ENCODE measurements at regions not wholly inside any gene's neighbourhood (a gene's known extent, or its start where the extent isn't known, plus 50 kb on each side); places are given as distances from the start of the nearest gene placed in this dataset.
A peak's percentile ranks its signal among the peaks of the same experiment; 100 is the strongest.

DNA sequence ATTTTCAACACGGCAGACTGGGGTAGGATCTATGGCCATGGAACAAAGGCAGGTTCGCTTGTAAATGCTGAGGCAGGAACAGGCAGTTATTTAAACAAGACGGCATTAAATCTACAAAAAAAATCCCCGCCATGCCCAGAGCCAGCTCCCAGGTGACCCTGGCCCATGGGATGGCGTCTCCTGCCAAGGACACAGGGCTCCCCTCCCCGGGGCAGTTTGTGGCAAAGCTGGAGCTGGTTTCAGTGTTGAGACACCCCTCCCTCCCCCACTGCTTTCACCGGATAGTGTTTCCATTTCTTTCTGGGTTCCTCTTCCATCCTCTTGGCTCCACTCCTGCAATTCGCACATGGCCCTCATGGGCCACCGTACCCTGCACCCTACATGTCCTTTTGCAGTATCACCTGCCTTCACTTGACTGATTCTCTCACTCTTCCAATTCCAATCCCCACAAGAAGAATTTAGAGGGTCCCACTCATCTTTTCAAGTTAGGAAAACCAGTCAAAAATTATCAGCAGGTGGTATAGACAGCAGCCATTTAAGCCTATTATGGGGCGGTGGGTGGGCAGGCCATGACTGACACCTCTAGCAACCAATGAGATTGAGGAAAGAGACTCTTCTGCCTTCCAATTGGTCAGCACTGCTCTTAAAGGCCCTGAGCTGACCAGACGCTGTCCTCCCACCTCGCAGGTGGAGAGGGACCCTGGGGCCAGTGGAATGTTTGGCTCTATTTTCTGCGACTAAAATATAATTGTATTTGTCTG lies 52.0 kb downstream of the OLIG1 start:
- ATAC-seq (no peak), DNase-seq (no peak)
- no peaks in the 10 kb centered on the region for H3K27me3 Mint-ChIP-seq (ENCODE audit: low read depth)
- H3K4me3 Mint-ChIP-seq = no peak overlapping the region
- peaks cover 4% of the 10 kb centered on the region for H3K4me1 Mint-ChIP-seq (ENCODE audit: low read depth)
- H3K36me3 Mint-ChIP-seq (ENCODE audit: insufficient read depth) = no peaks in the 10 kb centered on the region
- H3K9me3 Mint-ChIP-seq = no peaks in the 10 kb centered on the region

- Mint-ChIP-seq H3K27me3 (ENCODE audit: low read depth) (peaks cover 2% of the 10 kb centered on the region), H3K9me3 (no peaks in the 10 kb centered on the region), H3K4me1 (ENCODE audit: low read depth) (peaks cover 7% of the 10 kb centered on the region), H3K36me3 (ENCODE audit: insufficient read depth) (no peaks in the 10 kb centered on the region), H3K4me3 (no peak overlapping the region)
- no peak for ATAC-seq
- no peak for DNase-seq
Measured at GRCh38 chr21:33122507-33122906, 52.6 kb downstream of the OLIG1 start.

DNA sequence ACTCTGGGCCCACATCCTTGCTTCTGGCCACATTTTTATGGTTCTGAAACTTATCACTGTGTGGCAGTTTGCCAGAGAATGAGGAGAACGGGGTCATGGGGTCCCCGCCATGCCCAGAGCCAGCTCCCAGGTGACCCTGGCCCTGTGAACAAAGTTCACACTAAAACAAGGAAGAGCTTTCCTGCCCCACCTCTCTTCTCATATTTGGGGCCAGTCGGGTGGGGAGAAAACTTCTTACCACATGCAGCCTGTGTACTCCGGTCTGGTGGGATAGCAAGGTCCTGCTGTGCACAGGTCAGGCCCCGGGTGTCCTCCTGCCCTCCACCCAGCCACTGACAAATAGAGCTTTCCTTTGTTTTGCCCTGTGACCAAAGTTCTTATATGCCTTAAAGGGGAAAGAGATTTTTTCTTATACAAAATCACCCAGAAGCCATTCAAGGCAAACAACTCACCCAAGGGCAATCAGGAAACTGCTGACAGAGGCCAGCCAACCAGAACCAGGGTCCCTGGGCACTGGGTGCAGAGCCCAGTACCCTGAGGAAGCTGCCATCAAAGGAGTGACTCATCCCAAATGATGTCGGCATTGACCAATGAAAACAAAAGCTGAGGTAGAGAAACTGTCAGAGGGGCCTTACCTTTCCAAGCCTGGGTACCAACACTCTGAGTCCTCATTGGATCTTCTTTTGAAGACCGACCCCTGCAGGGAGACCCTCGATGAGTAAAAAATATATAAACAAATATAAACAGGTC lies 53.6 kb downstream of the OLIG1 start:
- ATAC-seq (no peak), DNase-seq (no peak)
- no peaks in the 10 kb centered on the region for H3K9me3 Mint-ChIP-seq
- H3K36me3 Mint-ChIP-seq (ENCODE audit: insufficient read depth) = no peaks in the 10 kb centered on the region
- peaks cover 4% of the 10 kb centered on the region for H3K4me1 Mint-ChIP-seq (ENCODE audit: low read depth)
- peaks cover 8% of the 10 kb centered on the region for H3K27me3 Mint-ChIP-seq (ENCODE audit: low read depth)
- H3K4me3 Mint-ChIP-seq = no peak overlapping the region

DNA sequence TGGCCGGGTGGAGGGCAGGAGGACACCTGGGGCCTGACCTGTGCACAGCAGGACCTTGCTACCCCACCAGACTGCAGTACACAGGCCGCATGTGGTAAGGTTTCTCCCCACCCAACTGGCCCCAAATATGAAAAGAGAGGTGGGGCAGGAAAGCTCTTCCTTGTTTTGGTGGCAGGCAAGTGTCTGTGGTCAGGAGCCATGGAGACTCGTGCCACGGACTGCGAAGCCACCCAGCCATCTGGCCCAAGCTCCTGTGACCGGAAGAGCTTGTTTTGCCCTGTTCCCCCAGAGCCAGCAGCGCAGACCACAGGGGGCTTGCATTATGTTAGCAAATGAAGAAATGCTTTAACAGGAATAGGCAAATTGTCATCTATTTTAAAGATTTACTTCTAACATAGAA lies 54.9 kb downstream of the OLIG1 start:
- H3K4me1 Mint-ChIP-seq (ENCODE audit: low read depth) = peaks cover 4% of the 10 kb centered on the region
- DNase-seq = no peak

GRCh38 chr21:33125680-33126375 lies 55.9 kb downstream of the OLIG1 start:
- no peak for ATAC-seq
- Mint-ChIP-seq H3K9me3 (no peaks in the 10 kb centered on the region), H3K36me3 (ENCODE audit: insufficient read depth) (no peaks in the 10 kb centered on the region), H3K4me3 (no peak overlapping the region), H3K27me3 (ENCODE audit: low read depth) (peaks cover 21% of the 10 kb centered on the region), H3K4me1 (ENCODE audit: low read depth) (peaks cover 4% of the 10 kb centered on the region)
- DNase-seq = no peak

More for the DNA sequence above, 54.9 kb downstream of the OLIG1 start:
- Mint-ChIP-seq H3K9me3 (no peaks in the 10 kb centered on the region), H3K27me3 (ENCODE audit: low read depth) (peaks cover 16% of the 10 kb centered on the region), H3K36me3 (ENCODE audit: insufficient read depth) (no peaks in the 10 kb centered on the region), H3K4me3 (no peak overlapping the region)
- no peak for ATAC-seq

DNA sequence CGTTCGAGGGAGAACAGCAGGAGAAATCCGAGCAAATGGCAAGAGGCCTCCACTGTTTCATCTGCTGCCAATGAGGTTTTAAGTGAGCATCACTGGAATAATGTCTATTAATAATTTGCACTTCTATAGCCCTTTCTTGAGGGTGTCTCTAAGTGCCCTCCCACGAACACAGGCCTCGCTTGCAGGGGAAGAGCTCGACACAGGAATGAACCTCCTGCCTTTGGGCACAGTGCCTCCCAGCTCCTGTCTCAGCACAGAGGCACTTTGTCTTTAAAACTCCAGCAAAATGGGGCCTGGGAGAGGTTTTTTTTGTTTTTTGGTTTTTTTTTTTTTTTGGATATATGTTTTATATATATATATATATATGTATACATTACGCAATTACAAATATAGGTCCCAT lies 56.6 kb downstream of the OLIG1 start:
- H3K4me3 Mint-ChIP-seq = no peak overlapping the region
- H3K27me3 Mint-ChIP-seq (ENCODE audit: low read depth) = peaks cover 25% of the 10 kb centered on the region
- H3K9me3 Mint-ChIP-seq = no peaks in the 10 kb centered on the region
- no peak for DNase-seq
- no peak for ATAC-seq
- H3K4me1 Mint-ChIP-seq (ENCODE audit: low read depth) = peaks cover 4% of the 10 kb centered on the region
- no peaks in the 10 kb centered on the region for H3K36me3 Mint-ChIP-seq (ENCODE audit: insufficient read depth)

DNA sequence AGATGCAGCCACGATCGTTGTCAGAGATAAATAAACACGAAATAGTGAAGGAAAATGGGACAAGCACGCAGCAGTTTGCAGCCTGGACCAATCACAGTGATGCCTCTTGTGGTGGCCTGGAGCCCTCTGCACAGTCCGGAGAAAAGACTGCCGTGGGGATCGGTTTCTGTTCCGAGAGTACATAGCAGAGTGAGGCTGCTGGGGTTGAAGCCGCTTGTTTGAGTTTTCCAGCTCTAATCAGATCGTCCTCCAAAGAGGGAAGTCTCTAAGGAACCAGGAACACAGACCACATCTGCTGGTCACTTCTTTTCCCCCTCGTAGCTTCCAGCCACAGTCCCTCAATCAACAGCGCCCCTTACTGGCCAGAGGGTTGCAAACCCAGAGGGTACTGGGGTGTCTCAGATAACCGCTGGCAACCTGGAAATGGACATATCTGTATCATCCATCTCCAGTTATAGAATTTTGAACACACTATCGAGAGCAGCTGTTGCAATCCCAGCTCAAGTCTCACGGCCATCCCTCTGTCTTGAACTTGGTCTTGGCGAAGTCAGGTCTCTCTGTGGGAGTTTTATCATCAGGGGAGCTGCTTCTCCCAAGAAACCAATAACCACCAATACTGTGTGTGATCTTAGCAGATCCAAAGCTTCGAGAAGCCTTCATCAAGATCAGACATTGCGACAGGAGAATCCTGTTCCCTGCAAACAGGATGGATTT lies 57.4 kb downstream of the OLIG1 start:
- Mint-ChIP-seq H3K9me3 (no peaks in the 10 kb centered on the region), H3K4me3 (peak overlapping the region; percentile 50)
- ATAC-seq = peak; percentile 71 to 83

DNA sequence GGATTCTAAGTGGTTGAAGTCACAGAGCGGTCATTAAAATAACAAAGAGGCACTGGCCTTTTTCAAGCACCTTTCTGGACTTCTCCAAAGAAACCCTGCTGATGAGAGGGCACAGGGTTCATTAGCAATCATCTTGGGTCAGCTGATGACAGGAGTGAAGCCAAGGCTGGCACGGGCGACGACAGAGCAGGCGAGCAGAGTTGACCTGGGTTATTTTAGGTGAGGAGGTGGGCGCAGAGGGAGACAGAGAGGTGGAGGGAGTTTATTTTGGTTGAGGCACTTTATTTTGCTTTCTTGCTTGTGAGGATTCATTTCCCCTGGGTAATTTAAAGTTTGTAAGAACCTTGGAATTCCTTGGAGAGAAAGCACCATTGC lies 57.9 kb downstream of the OLIG1 start:
- H3K4me1 Mint-ChIP-seq (ENCODE audit: low read depth) = peaks cover 4% of the 10 kb centered on the region
- no peaks in the 10 kb centered on the region for H3K36me3 Mint-ChIP-seq (ENCODE audit: insufficient read depth)
- no peak overlapping the region for H3K4me3 Mint-ChIP-seq
- H3K9me3 Mint-ChIP-seq = no peaks in the 10 kb centered on the region
- ATAC-seq (no peak), DNase-seq (no peak)
- H3K27me3 Mint-ChIP-seq (ENCODE audit: low read depth) = peaks cover 29% of the 10 kb centered on the region

More for the DNA sequence above, 57.4 kb downstream of the OLIG1 start:
- peak; percentile 41 for DNase-seq
- peaks cover 29% of the 10 kb centered on the region for H3K27me3 Mint-ChIP-seq (ENCODE audit: low read depth)
- H3K36me3 Mint-ChIP-seq (ENCODE audit: insufficient read depth) = no peaks in the 10 kb centered on the region
- H3K4me1 Mint-ChIP-seq (ENCODE audit: low read depth) = peaks cover 4% of the 10 kb centered on the region

- ATAC-seq (no peak), DNase-seq (no peak)
- Mint-ChIP-seq H3K27me3 (ENCODE audit: low read depth) (peaks cover 29% of the 10 kb centered on the region), H3K36me3 (ENCODE audit: insufficient read depth) (no peaks in the 10 kb centered on the region), H3K4me1 (ENCODE audit: low read depth) (peaks cover 4% of the 10 kb centered on the region), H3K4me3 (no peak overlapping the region), H3K9me3 (no peaks in the 10 kb centered on the region)
Measured at GRCh38 chr21:33128538-33128937, 58.6 kb downstream of the OLIG1 start.

- Mint-ChIP-seq H3K4me1 (ENCODE audit: low read depth) (peaks cover 4% of the 10 kb centered on the region), H3K36me3 (ENCODE audit: insufficient read depth) (no peaks in the 10 kb centered on the region), H3K4me3 (no peak overlapping the region), H3K9me3 (no peaks in the 10 kb centered on the region), H3K27me3 (ENCODE audit: low read depth) (peaks cover 30% of the 10 kb centered on the region)
- no peak for ATAC-seq
- DNase-seq = no peak
Measured at GRCh38 chr21:33132054-33132453, 62.1 kb downstream of the OLIG1 start.

DNA sequence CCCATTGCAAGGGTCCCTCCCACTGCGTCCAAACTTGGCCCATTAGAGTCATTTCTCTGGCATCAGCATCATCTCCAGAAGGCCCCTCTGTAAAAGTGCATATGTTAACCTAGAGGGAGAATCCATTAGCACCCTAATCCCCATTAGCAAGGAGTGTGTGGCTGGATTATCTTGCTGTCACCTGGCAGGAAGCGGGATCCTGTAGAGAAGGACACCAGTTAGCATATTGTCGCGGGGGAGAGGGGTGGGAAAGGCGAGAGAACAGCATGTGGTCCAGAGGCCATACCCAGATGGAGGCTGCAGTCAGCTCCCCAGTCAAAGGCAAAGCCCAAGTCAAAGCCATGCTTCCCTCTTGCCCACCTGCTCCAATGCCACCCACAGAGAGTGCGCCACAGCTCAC lies 64.0 kb downstream of the OLIG1 start:
- no peak for ATAC-seq
- Mint-ChIP-seq H3K27me3 (ENCODE audit: low read depth) (peaks cover 19% of the 10 kb centered on the region), H3K36me3 (ENCODE audit: insufficient read depth) (no peaks in the 10 kb centered on the region), H3K4me3 (no peak overlapping the region), H3K9me3 (no peaks in the 10 kb centered on the region), H3K4me1 (ENCODE audit: low read depth) (no peaks in the 10 kb centered on the region)
- no peak for DNase-seq

GRCh38 chr21:33135925-33136324 lies 66.0 kb downstream of the OLIG1 start:
- H3K36me3 Mint-ChIP-seq (ENCODE audit: insufficient read depth) = no peaks in the 10 kb centered on the region
- ATAC-seq = no peak
- no peak overlapping the region for H3K4me3 Mint-ChIP-seq
- H3K4me1 Mint-ChIP-seq (ENCODE audit: low read depth) = no peaks in the 10 kb centered on the region
- peaks cover 10% of the 10 kb centered on the region for H3K27me3 Mint-ChIP-seq (ENCODE audit: low read depth)
- H3K9me3 Mint-ChIP-seq = no peaks in the 10 kb centered on the region
- no peak for DNase-seq

DNA sequence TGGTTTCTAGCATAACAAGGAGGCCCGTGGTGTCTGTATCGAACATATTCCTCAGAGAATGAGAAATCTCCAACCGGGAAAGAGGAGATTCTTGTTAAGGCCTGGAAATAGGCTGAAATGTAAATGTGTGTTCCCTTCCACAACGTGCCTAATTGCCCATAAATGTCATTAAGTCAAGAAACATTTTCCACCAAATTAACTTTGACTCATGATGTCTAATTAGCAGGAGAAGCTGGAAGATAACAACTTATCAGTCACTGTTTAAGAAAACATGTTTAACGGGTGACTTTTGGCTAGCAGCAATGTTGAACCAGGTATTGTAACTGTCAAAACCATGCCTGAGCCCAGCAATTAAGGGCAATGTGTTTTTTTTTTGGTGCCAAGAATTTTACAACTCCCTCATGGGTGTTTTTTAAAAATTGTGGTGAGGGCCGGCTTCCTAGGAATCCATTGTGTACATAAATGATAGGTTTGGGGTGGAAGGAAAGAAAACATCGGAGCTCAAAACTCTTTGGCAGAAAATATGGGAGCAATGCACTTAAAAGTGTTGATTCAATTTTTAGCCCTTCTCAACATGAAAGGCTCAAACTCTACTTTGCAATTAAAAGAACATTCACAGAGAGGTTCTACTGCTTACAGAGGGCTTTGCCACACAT lies 67.0 kb downstream of the OLIG1 start:
- Mint-ChIP-seq H3K4me3 (no peak overlapping the region), H3K27me3 (ENCODE audit: low read depth) (peaks cover 3% of the 10 kb centered on the region)
- no peak for ATAC-seq

DNA sequence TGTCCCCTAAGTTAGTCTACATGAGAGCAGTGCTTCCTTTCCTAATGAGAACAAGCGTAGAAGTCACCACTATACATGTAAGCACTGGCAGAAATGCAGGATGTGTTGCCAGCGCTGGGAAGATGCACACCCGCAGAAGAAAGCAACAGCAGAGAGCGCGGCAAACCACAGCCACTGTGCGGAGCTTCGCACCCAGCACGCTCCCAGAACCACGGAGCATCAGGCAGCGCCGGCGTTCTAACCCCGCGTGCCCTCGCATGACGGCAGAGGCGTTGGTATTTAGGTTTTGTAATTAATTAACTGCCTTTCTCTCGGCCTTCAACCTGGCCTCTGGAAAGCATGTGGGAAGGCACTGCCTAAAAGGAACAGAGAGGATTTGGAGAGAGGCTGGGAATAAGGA lies 69.1 kb downstream of the OLIG1 start:
- no peaks in the 10 kb centered on the region for H3K4me1 Mint-ChIP-seq (ENCODE audit: low read depth)
- no peak for DNase-seq
- no peaks in the 10 kb centered on the region for H3K9me3 Mint-ChIP-seq
- H3K36me3 Mint-ChIP-seq (ENCODE audit: insufficient read depth) = no peaks in the 10 kb centered on the region
- no peak for ATAC-seq
- H3K4me3 Mint-ChIP-seq = no peak overlapping the region
- peaks cover 9% of the 10 kb centered on the region for H3K27me3 Mint-ChIP-seq (ENCODE audit: low read depth)

More for the DNA sequence above, 67.0 kb downstream of the OLIG1 start:
- no peaks in the 10 kb centered on the region for H3K36me3 Mint-ChIP-seq (ENCODE audit: insufficient read depth)
- no peak for DNase-seq
- no peaks in the 10 kb centered on the region for H3K4me1 Mint-ChIP-seq (ENCODE audit: low read depth)
- H3K9me3 Mint-ChIP-seq = no peaks in the 10 kb centered on the region
